Fibroblast of pulmonary artery (primary cell): ENCODE measurements at regions not wholly inside any gene's neighbourhood (a gene's known extent, or its start where the extent isn't known, plus 50 kb on each side); places are given as distances from the start of the nearest gene placed in this dataset.

Experiments used
- DNase-seq: peaks from one replicate; pipeline ENCODE4 v3.0.0-alpha.2; 2010; ENCODE audit warnings: low read depth
- H3K4me3 ChIP-seq: replicated peaks from 2 replicates; pipeline ENCODE4 v1.5.1; 2011; ENCODE audit warnings: low read depth, mild to moderate bottlenecking, control low read depth, low read length, moderate library complexity
- CTCF ChIP-seq: IDR thresholded peaks from 2 replicates; pipeline ENCODE4 v1.5.1; 2011; ENCODE audit warnings: mild to moderate bottlenecking, control low read depth, low read length, inconsistent platforms; ENCODE audit errors: missing control alignments

GRCh38 chr10:125262920-125263319, 102.6 kb upstream of the CTBP2 start:
- H3K4me3 ChIP-seq, result no peak overlapping the region
- TF ChIP-seq CTCF, result no peak
- DNase-seq, result no peak

- TF ChIP-seq CTCF, result no peak
- no peak overlapping the region for H3K4me3 ChIP-seq
Measured at GRCh38 chr10:125262409-125262808, 102.0 kb upstream of the CTBP2 start.

DNA sequence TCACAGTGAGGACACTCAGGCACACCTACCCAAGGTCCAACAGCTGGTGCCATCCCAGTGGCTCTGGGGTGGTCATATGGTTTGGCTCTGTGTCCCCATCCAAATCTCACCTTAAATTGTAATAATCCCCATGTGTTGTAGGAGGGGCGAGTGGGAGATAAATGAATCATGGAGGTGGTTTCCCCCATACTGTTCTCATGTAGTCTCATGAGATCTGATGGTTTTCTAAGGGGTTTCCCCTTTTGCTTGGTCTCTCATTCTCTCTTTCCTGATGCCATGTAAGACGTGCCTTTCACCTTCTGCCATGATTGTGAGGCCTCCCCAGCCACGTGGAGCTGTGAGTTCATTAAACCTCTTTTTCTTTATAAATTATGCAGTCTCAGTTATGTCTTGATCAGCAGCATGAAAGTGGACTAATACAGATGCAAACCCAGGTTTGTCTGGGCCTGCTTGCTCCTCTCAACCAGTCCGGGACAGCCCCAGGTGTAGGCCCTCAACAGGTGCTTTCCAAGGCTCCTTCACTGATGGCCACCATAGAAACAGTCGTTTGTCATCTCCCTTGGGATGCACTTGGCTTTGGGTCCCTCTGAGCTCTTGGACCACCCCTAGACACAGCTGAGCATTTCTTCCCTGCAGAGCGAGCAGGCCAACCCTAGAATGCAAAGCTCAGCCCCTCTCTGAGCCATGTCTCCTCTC, 101.3 kb upstream of the CTBP2 start:
- no peak overlapping the region for H3K4me3 ChIP-seq
- TF ChIP-seq CTCF, result no peak
- DNase-seq, result no peak

More at GRCh38 chr10:125262409-125262808, 102.0 kb upstream of the CTBP2 start:
- DNase-seq, result no peak

DNA sequence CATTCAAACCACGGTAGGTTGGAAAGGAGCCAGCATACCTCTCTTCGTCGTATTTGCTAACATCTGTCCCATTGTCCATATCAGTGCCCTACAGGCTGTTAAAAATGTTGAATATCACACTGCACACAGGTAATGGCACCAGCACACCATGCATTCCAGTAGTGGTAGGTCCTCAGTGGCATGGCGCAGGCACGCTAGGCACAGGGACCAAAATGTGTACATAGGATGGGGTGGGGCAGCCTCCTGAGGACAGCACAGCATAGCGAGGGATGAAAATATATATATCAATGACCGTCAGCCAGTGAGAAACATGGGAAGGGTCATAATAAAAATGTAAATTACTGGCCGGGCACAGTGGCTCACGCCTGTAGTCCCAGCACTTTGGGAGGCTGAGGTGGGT, 99.9 kb upstream of the CTBP2 start:
- TF ChIP-seq CTCF, result no peak
- H3K4me3 ChIP-seq, result no peak overlapping the region

DNA sequence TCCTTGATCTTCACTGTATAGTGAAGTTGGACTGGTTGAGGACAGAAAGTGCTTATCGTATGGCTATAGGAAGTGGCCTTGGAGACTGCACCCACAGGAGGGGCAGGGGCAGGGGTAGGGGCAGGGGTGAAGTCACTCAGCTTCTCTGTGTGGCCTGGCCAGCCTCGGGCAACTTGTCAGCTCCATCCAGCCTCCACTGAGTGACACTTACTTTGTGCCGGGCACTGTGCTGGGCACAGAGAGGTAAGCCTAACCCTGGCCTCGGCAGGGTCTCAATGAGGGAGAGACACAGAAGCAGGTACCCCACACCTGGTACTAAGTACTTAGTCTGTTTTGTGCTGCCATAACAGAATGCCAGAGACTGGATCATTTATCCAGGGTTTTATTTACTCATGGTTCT, 99.3 kb upstream of the CTBP2 start:
- no peak for TF ChIP-seq CTCF

More for the DNA sequence above, 99.9 kb upstream of the CTBP2 start:
- no peak for DNase-seq

DNA sequence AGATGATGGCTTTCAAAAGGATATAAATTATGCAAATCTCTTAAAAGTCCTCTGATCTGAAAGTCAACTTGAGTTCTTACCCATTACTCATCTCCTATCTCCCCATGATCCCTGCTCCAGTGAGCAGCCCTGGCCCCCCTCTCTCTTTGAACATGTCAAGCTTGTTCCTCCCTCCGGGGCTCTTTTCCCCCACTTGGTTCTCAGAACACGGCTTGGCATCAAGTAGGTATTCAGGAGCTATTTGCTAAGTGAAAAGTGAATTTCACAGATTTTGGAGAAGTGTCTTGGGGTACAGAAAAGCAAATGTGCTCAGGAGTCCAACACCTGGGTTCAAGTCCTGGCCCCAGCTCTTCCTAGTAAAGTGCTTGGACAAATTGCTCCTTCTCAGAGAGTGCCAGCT, 98.3 kb upstream of the CTBP2 start:
- no peak overlapping the region for H3K4me3 ChIP-seq
- TF ChIP-seq CTCF, result no peak
- no peak for DNase-seq

More for the DNA sequence above, 99.3 kb upstream of the CTBP2 start:
- no peak for DNase-seq
- no peak overlapping the region for H3K4me3 ChIP-seq

DNA sequence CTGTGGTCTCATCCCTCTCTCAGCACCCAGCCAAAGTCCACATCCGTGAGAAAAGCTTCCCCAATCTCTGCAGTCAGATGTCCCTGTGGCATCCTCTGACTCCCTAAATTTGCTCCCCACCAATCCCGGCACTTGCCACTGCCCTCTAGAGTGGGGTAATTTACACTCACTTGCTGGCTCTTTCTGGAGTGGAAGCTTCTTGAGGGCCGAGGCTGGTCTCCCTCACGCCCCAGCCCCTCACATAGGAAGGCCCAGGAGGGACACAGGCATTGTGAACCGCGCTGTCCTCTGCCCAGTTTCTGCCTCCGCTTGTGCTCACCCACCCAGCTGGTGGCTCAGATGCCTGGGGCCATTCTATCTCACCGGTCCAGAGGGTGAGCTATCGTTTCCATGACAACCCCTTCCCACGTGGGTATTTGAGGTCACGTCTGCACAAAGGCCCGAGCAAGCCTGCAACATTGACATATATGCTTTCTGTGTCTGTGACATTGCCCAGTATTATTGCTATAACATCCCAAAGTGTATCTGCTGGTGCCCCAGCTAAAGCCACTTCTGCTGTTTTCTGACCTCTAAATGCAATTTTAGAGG, 97.3 kb upstream of the CTBP2 start:
- no peak overlapping the region for H3K4me3 ChIP-seq
- no peak for TF ChIP-seq CTCF
- DNase-seq, result no peak
